H9 (cell line): ENCODE measurements at regions not wholly inside any gene's neighbourhood (a gene's known extent, or its start where the extent isn't known, plus 50 kb on each side); places are given as distances from the start of the nearest gene placed in this dataset.

Experiments used
- DNase-seq: peaks from one replicate; pipeline ENCODE4 v3.0.0-alpha.2; 2017
- H2AFZ ChIP-seq: one replicate; pipeline ENCODE4 v1.6.1; 2013; ENCODE audit warnings: mild to moderate bottlenecking, low read length, control low read depth, moderate library complexity
- H2AK5ac ChIP-seq: 2 replicates; pipeline ENCODE4 v1.6.1; 2013; ENCODE audit warnings: low read length, control low read depth, mixed read lengths; ENCODE audit not compliant: insufficient read length
- H2BK120ac ChIP-seq: one replicate; pipeline ENCODE4 v1.6.1; 2013; ENCODE audit warnings: low read depth, mild to moderate bottlenecking, low read length, control low read depth, inconsistent platforms; ENCODE audit not compliant: poor library complexity, severe bottlenecking
- H2BK12ac ChIP-seq: 2 replicates; pipeline ENCODE4 v1.6.1; 2013; ENCODE audit warnings: low read length, control low read depth, mixed read lengths, low read depth; ENCODE audit not compliant: insufficient read length
- H2BK15ac ChIP-seq: 2 replicates; pipeline ENCODE4 v1.6.1; 2013; ENCODE audit warnings: low read depth, low read length, control low read depth
- H2BK20ac ChIP-seq: one replicate; pipeline ENCODE4 v1.6.1; 2013; ENCODE audit warnings: low read depth, mild to moderate bottlenecking, low read length, control low read depth, inconsistent platforms; ENCODE audit not compliant: poor library complexity, severe bottlenecking
- H2BK5ac ChIP-seq: 2 replicates; pipeline ENCODE4 v1.6.1; 2013; ENCODE audit warnings: low read length, control low read depth, mixed read lengths; ENCODE audit not compliant: insufficient read length
- H3K14ac ChIP-seq: 2 replicates; pipeline ENCODE4 v1.6.1; 2013; ENCODE audit warnings: low read length, control low read depth; ENCODE audit not compliant: insufficient read depth
- H3K18ac ChIP-seq: 2 replicates; pipeline ENCODE4 v1.6.1; 2013; ENCODE audit warnings: low read depth, mild to moderate bottlenecking, mixed read lengths, low read length, control low read depth; ENCODE audit not compliant: insufficient read length
- H3K23ac ChIP-seq: 2 replicates; pipeline ENCODE4 v1.6.1; 2013; ENCODE audit warnings: low read length, control low read depth, mixed read lengths, low read depth; ENCODE audit not compliant: insufficient read length
- H3K23me2 ChIP-seq: 2 replicates; pipeline ENCODE4 v1.6.1; 2013; ENCODE audit warnings: low read depth, mild to moderate bottlenecking, mixed read lengths, low read length, control low read depth; ENCODE audit not compliant: insufficient read length, poor library complexity, severe bottlenecking
- H3K27ac ChIP-seq: 2 replicates; pipeline ENCODE4 v1.5.1; 2013; ENCODE audit warnings: low read length, control low read depth, mixed read lengths, low read depth; ENCODE audit not compliant: insufficient read length
- H3K27me3 ChIP-seq: 2 replicates; pipeline ENCODE4 v1.6.1; 2013; ENCODE audit warnings: low read length, control low read depth, inconsistent platforms; ENCODE audit not compliant: insufficient read depth
- H3K4ac ChIP-seq: 2 replicates; pipeline ENCODE4 v1.6.1; 2013; ENCODE audit warnings: low read depth, mild to moderate bottlenecking, control low read depth, inconsistent platforms, low read length, moderate library complexity
- H3K4me1 ChIP-seq: 2 replicates; pipeline ENCODE4 v1.6.1; 2013; ENCODE audit warnings: low read length, control low read depth, inconsistent platforms; ENCODE audit not compliant: insufficient read depth
- H3K4me2 ChIP-seq: 2 replicates; pipeline ENCODE4 v1.6.1; 2013; ENCODE audit warnings: low read length, control low read depth, mixed read lengths; ENCODE audit not compliant: insufficient read length, insufficient read depth
- H3K56ac ChIP-seq: 2 replicates; pipeline ENCODE4 v1.6.1; 2013; ENCODE audit warnings: low read depth, mild to moderate bottlenecking, mixed read lengths, low read length, control low read depth; ENCODE audit not compliant: insufficient read length
- H3K79me1 ChIP-seq: 2 replicates; pipeline ENCODE4 v1.6.1; 2013; ENCODE audit warnings: low read depth, mild to moderate bottlenecking, moderate library complexity, low read length, control low read depth, inconsistent platforms; ENCODE audit not compliant: insufficient read depth, poor library complexity, severe bottlenecking
- H3K79me2 ChIP-seq: 2 replicates; pipeline ENCODE4 v1.6.1; 2013; ENCODE audit warnings: low read length, control low read depth, inconsistent platforms; ENCODE audit not compliant: insufficient read depth
- H3K9ac ChIP-seq: 2 replicates; pipeline ENCODE4 v1.6.1; 2013; ENCODE audit warnings: low read length, control low read depth, mixed read lengths; ENCODE audit not compliant: insufficient read length; ENCODE audit errors: extremely low read depth
- H3K9me3 ChIP-seq: one replicate; pipeline ENCODE4 v1.6.1; 2013; ENCODE audit warnings: low read depth, low read length, inconsistent platforms; ENCODE audit not compliant: control insufficient read depth
- H3T11ph ChIP-seq: one replicate; pipeline ENCODE4 v1.6.1; 2013; ENCODE audit warnings: mild to moderate bottlenecking, low read length, control low read depth, inconsistent platforms
- H4K20me1 ChIP-seq: one replicate; pipeline ENCODE4 v1.6.1; 2013; ENCODE audit not compliant: control insufficient read depth, insufficient read length, insufficient read depth
- H4K5ac ChIP-seq: 2 replicates; pipeline ENCODE4 v1.6.1; 2013; ENCODE audit warnings: low read depth, mild to moderate bottlenecking, mixed read lengths, low read length, control low read depth; ENCODE audit not compliant: insufficient read length
- H4K8ac ChIP-seq: replicated peaks from 2 replicates; pipeline ENCODE4 v1.6.1; 2013; ENCODE audit warnings: low read length, control low read depth, mixed read lengths, low read depth; ENCODE audit not compliant: insufficient read length
- H4K91ac ChIP-seq: 2 replicates; pipeline ENCODE4 v1.6.1; 2013; ENCODE audit warnings: low read depth, mild to moderate bottlenecking, moderate library complexity, mixed read lengths, low read length, control low read depth; ENCODE audit not compliant: insufficient read length
- H3K27ac Mint-ChIP-seq, 3 experiments: 2 replicates in 2 of 3; 3 replicates in 1 of 3; pipeline ENCODE4 v1.8.0; 2020 to 2021; ENCODE audit warnings: mixed read lengths in 3 of 3, mild to moderate bottlenecking in 1 of 3, moderate library complexity in 1 of 3
- H3K27me3 Mint-ChIP-seq: 2 replicates; pipeline ENCODE4 v1.8.0; 2021; ENCODE audit warnings: low read depth, mild to moderate bottlenecking, moderate library complexity, mixed read lengths
- H3K36me3 Mint-ChIP-seq, 3 experiments: 2 replicates in 2 of 3; 3 replicates in 1 of 3; pipeline ENCODE4 v1.8.0; 2020 to 2021; ENCODE audit warnings: low read depth in 3 of 3, mixed read lengths in 3 of 3; ENCODE audit not compliant: insufficient read depth in 1 of 3
- H3K4me1 Mint-ChIP-seq, 2 experiments: 2 replicates each; pipeline ENCODE4 v1.8.0; 2020; ENCODE audit warnings: mixed read lengths in 2 of 2
- H3K4me3 Mint-ChIP-seq, 2 experiments: 2 replicates in 1 of 2; 3 replicates in 1 of 2; pipeline ENCODE4 v1.8.0; 2020 to 2021; ENCODE audit warnings: mild to moderate bottlenecking in 2 of 2, mixed read lengths in 2 of 2, moderate library complexity in 1 of 2
- H3K9me3 Mint-ChIP-seq, 2 experiments: 2 replicates in 1 of 2; 3 replicates in 1 of 2; pipeline ENCODE4 v1.8.0; 2020; ENCODE audit warnings: mild to moderate bottlenecking in 2 of 2, mixed read lengths in 2 of 2, moderate library complexity in 1 of 2
- WGBS: extraction: QIAGEN DNeasy Blood & Tissue Kit; methylation state at CpG from one replicate; pipeline ENCODE4 v1.1.7; 2013; ENCODE audit warnings: missing lambda C conversion rate, low lambda C conversion rate, mixed read lengths; ENCODE audit not compliant: insufficient read length; ENCODE audit errors: extremely low coverage; 5-methylcytosine and 5-hydroxymethylcytosine counted together
- TF ChIP-seq, protein P1 (sequence below): fragments of 200-600 bp; sonication (generic); conservative IDR thresholded peaks from 3 replicates; pipeline ENCODE4 v1.8.0; 2021; ENCODE audit warnings: antibody characterized with exemption, mild to moderate bottlenecking

DNA sequence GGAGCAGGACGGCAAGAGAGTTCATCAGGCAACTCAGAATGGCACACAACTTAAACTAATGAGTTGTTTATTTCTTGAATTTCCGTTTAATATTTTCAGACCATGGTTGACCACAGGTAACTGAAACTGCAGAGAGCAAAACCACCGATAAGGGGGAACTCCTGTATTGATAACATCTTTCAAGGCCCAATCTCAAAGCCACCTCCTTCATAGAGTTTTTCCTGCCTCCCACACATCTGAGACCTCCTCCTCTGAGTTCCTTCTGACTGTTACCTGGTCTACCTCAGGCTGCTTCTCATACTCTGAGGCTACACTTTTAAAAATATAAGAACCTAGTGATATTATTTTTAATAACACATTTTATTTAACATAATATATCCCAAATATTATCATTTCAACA, 341.5 kb upstream of the NPVF start:
- H2BK15ac ChIP-seq, result no peak overlapping the region
- H4K20me1 ChIP-seq, result no peaks in the 10 kb centered on the region
- H4K5ac ChIP-seq, result no peak overlapping the region
- no peak overlapping the region for H2BK5ac ChIP-seq
- no peak overlapping the region for H3K27ac ChIP-seq
- no peak overlapping the region for H3T11ph ChIP-seq
- no peaks in the 10 kb centered on the region for H3K79me1 ChIP-seq
- no peak overlapping the region for H2AK5ac ChIP-seq
- no peaks in the 10 kb centered on the region for H3K79me2 ChIP-seq
- H3K9me3 Mint-ChIP-seq, result no peaks in the 10 kb centered on the region; a peak in 1 of 5 replicates
- no peak overlapping the region for H3K27ac Mint-ChIP-seq
- H3K23ac ChIP-seq, result no peak overlapping the region
- H3K9ac ChIP-seq, result no peak overlapping the region
- H2BK120ac ChIP-seq, result no peak overlapping the region
- H3K4me1 Mint-ChIP-seq, result peaks cover 4% of the 10 kb centered on the region in 2 experiments; a peak in 3 of 4 replicates
- no peaks in the 10 kb centered on the region for H3K9me3 ChIP-seq
- no peak overlapping the region for H3K4me2 ChIP-seq
- no peak overlapping the region for H4K91ac ChIP-seq
- no peak overlapping the region for H4K8ac ChIP-seq
- no peak for DNase-seq
- H3K14ac ChIP-seq, result no peak overlapping the region
- no peaks in the 10 kb centered on the region for H3K27me3 ChIP-seq
- no peaks in the 10 kb centered on the region for H3K4me1 ChIP-seq
- no peak overlapping the region for H3K4me3 Mint-ChIP-seq
- no peak overlapping the region for H2BK20ac ChIP-seq
- no peaks in the 10 kb centered on the region for H3K23me2 ChIP-seq
- H2AFZ ChIP-seq, result no peak overlapping the region
- H3K56ac ChIP-seq, result no peak overlapping the region
- WGBS, result no CpG with 5 or more reads among the region's 3 CpGs
- no peak overlapping the region for H3K18ac ChIP-seq
- TF ChIP-seq, protein P1, sequence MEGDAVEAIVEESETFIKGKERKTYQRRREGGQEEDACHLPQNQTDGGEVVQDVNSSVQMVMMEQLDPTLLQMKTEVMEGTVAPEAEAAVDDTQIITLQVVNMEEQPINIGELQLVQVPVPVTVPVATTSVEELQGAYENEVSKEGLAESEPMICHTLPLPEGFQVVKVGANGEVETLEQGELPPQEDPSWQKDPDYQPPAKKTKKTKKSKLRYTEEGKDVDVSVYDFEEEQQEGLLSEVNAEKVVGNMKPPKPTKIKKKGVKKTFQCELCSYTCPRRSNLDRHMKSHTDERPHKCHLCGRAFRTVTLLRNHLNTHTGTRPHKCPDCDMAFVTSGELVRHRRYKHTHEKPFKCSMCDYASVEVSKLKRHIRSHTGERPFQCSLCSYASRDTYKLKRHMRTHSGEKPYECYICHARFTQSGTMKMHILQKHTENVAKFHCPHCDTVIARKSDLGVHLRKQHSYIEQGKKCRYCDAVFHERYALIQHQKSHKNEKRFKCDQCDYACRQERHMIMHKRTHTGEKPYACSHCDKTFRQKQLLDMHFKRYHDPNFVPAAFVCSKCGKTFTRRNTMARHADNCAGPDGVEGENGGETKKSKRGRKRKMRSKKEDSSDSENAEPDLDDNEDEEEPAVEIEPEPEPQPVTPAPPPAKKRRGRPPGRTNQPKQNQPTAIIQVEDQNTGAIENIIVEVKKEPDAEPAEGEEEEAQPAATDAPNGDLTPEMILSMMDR, result no peak
- no peak overlapping the region for H3K4ac ChIP-seq
- H3K36me3 Mint-ChIP-seq, result no peaks in the 10 kb centered on the region
- H3K27me3 Mint-ChIP-seq, result peaks cover 25% of the 10 kb centered on the region
- no peak overlapping the region for H2BK12ac ChIP-seq
